Caco-2 (cell line): ENCODE measurements at regions not wholly inside any gene's neighbourhood (a gene's known extent, or its start where the extent isn't known, plus 50 kb on each side); places are given as distances from the start of the nearest gene placed in this dataset.

Experiments
- BruUV-seq: library from RNA; stranded (reverse); fragments of 400-500 nt; replicated peaks from 2 replicates; lab custom pipeline; 2021; lab: Mats Ljungman, UMichigan
- CTCF ChIA-PET: fragments of 300-600 bp; sonication (Branson Sonifier 250); formaldehyde crosslinking; loops from one replicate; lab custom pipeline; 2022; ENCODE audit warnings: antibody characterized with exemption; lab: Charles Lee
- POLR2A ChIA-PET: fragments of 300-600 bp; sonication (Branson Sonifier 250); formaldehyde crosslinking; loops from one replicate; lab custom pipeline; 2022; ENCODE audit warnings: antibody characterized with exemption; lab: Charles Lee
- DNase-seq, 2 experiments: peaks; one replicate each; pipeline versions ENCODE4 v3.0.0 to v3.0.0-alpha.2; 2020 to 2022
- H3K27me3 ChIP-seq: replicated peaks from 2 replicates; pipeline ENCODE4 v1.6.0; 2011; ENCODE audit warnings: low read length; ENCODE audit not compliant: control insufficient read depth, insufficient read depth
- H3K36me3 ChIP-seq: 2 replicates; pipeline ENCODE4 v1.5.1; 2011; ENCODE audit warnings: low read length; ENCODE audit not compliant: control insufficient read depth, insufficient read depth
- H3K4me1 ChIP-seq: fragments of 250-450 bp; sonication (Bioruptor Pico); 2 replicates; pipeline ENCODE4 v1.5.1; 2020; ENCODE audit warnings: mild to moderate bottlenecking
- H3K4me3 ChIP-seq: 2 replicates; pipeline ENCODE4 v1.5.1; 2011; ENCODE audit warnings: low read depth, mild to moderate bottlenecking, control low read depth, low read length
- H3K9me3 ChIP-seq: fragments of 250-450 bp; sonication (Bioruptor Pico); 2 replicates; pipeline ENCODE4 v1.5.1; 2020; ENCODE audit warnings: mild to moderate bottlenecking, moderate library complexity
- H3K27ac Mint-ChIP-seq: one replicate; pipeline ENCODE4 v1.8.0; 2022; ENCODE audit warnings: mixed read lengths; ENCODE audit not compliant: unreplicated experiment
- H3K27me3 Mint-ChIP-seq: one replicate; pipeline ENCODE4 v1.8.0; 2022; ENCODE audit warnings: mixed read lengths; ENCODE audit not compliant: insufficient read depth, unreplicated experiment
- H3K36me3 Mint-ChIP-seq: one replicate; pipeline ENCODE4 v1.8.0; 2022; ENCODE audit warnings: mild to moderate bottlenecking, mixed read lengths; ENCODE audit not compliant: insufficient read depth, unreplicated experiment
- H3K4me1 Mint-ChIP-seq: one replicate; pipeline ENCODE4 v1.8.0; 2022; ENCODE audit warnings: low read depth, mixed read lengths; ENCODE audit not compliant: unreplicated experiment
- H3K4me3 Mint-ChIP-seq: one replicate; pipeline ENCODE4 v1.8.0; 2022; ENCODE audit warnings: mild to moderate bottlenecking, moderate library complexity, mixed read lengths; ENCODE audit not compliant: unreplicated experiment
- H3K9me3 Mint-ChIP-seq: one replicate; pipeline ENCODE4 v1.8.0; 2022; ENCODE audit warnings: mixed read lengths; ENCODE audit not compliant: unreplicated experiment
- CTCF ChIP-seq, 2 experiments: fragments of 200-600 bp in 1 of 2; IDR thresholded peaks; 1 replicate in 1 of 2; 2 replicates in 1 of 2; pipeline versions ENCODE4 v1.5.1 to v1.8.0; 2011 to 2022; ENCODE audit warnings: antibody characterized with exemption in 1 of 2, control low read depth in 1 of 2, inconsistent platforms in 1 of 2, low read depth in 1 of 2, low read length in 1 of 2, mild to moderate bottlenecking in 1 of 2, moderate library complexity in 1 of 2; ENCODE audit not compliant: insufficient read depth in 1 of 2, severe bottlenecking in 1 of 2, unreplicated experiment in 1 of 2
- intact Hi-C: fragments of 100-400 bp; cut with micrococcal nuclease; formaldehyde crosslinking; loops from one replicate; pipeline ENCODE4 v1.10.0; 2022; ENCODE audit not compliant: unreplicated experiment

DNA sequence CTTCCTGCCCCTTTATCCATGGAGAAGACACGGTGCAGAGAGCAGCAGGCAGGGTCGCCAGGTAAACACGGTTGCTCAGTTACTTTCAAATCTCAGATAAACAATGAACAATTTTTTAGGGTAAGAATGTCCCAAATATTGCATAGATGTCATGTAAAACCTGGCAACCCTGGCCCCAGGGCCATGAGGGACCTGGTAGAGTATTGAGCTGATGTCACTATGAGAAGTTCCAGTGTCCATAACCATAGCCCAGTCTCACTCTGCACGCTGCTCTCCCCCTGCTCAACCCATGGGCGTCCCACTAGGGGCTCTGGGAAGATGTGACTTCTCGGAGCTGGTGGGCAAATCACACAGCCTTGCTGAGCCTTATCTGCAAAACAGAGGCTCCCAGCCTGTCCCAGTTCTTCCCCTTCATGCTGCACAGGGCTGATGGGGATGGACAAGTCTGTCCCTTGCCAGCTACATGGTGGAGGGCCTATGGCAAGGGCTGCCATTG lies 71.3 kb upstream of the TOP1 start:
- Mint-ChIP-seq H3K4me1 (peaks cover 10% of the 10 kb centered on the region), H3K36me3 (no peaks in the 10 kb centered on the region), H3K27me3 (peaks cover 3% of the 10 kb centered on the region), H3K4me3 (no peak overlapping the region), H3K9me3 (peaks cover 11% of the 10 kb centered on the region), H3K27ac (no peak overlapping the region)
- Histone ChIP-seq H3K4me3 (no peak overlapping the region), H3K27me3 (no peaks in the 10 kb centered on the region), H3K9me3 (peaks cover 8% of the 10 kb centered on the region; the same call in 1 of the 2 replicates), H3K4me1 (peaks cover 6% of the 10 kb centered on the region; the same call in 1 of the 2 replicates), H3K36me3 (no peaks in the 10 kb centered on the region)
- CTCF ChIA-PET: interaction anchor here (0.8 to 1.6 kb wide), 2 partner anchors 9 to 11 kb away, joined by 4 read pairs; no protein-coding TSS in a partner anchor
- BruUV-seq: no TSS peak
- no peak for DNase-seq
- no peak for TF ChIP-seq CTCF (IDR thresholded peaks at IDR 0.05; ENCODE audit: insufficient read depth in 1 of 2, low read depth in 1 of 2, low read length in 1 of 2, severe bottlenecking in 1 of 2, unreplicated experiment in 1 of 2)
- POLR2A ChIA-PET: no interaction called here
- intact Hi-C loops: no loop called here

DNA sequence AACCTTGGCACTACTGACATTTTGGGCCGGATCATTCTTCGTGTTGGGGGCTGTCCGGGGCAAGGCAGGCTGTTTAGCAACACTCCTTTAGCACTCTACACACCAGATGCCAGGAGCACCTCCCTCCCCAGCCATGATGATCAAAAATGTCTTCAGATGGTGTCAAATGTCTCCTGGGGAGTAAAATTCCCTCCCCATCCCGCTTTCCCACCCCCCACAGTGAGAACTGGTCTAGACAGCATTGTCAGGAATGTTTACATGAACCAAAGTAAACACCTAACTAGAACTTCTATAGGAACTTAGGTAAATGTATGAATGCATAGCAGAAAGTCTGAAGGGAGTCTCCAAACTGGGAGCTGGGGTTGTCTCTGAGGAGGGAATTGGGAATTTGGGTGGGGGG lies 70.0 kb upstream of the TOP1 start:
- ChIA-PET CTCF (interaction anchor here (0.7 kb wide), 1 partner anchor 79 kb away, joined by 8 read pairs; no protein-coding TSS in a partner anchor), POLR2A (no interaction called here)
- Histone ChIP-seq H3K4me1 (peaks cover 11% of the 10 kb centered on the region), H3K36me3 (no peaks in the 10 kb centered on the region), H3K27me3 (no peaks in the 10 kb centered on the region), H3K4me3 (no peak overlapping the region), H3K9me3 (peaks cover 8% of the 10 kb centered on the region; the same call in 1 of the 2 replicates)
- no peak overlapping the region for H3K4me3 Mint-ChIP-seq
- H3K27me3 Mint-ChIP-seq: peaks cover 3% of the 10 kb centered on the region
- peaks cover 10% of the 10 kb centered on the region for H3K9me3 Mint-ChIP-seq
- BruUV-seq: no TSS peak
- DNase-seq: no peak
- no peak overlapping the region for H3K27ac Mint-ChIP-seq
- intact Hi-C loops: no loop called here
- H3K36me3 Mint-ChIP-seq: no peaks in the 10 kb centered on the region
- H3K4me1 Mint-ChIP-seq: peaks cover 10% of the 10 kb centered on the region
- TF ChIP-seq CTCF (IDR thresholded peaks at IDR 0.05; ENCODE audit: insufficient read depth in 1 of 2, low read depth in 1 of 2, low read length in 1 of 2, severe bottlenecking in 1 of 2, unreplicated experiment in 1 of 2): no peak

- H3K36me3 ChIP-seq: no peaks in the 10 kb centered on the region
- no peaks in the 10 kb centered on the region for H3K36me3 Mint-ChIP-seq
- peaks cover 11% of the 10 kb centered on the region for H3K4me1 ChIP-seq
- no peak for TF ChIP-seq CTCF (IDR thresholded peaks at IDR 0.05; ENCODE audit: insufficient read depth in 1 of 2, low read depth in 1 of 2, low read length in 1 of 2, severe bottlenecking in 1 of 2, unreplicated experiment in 1 of 2)
- H3K9me3 ChIP-seq: no peaks in the 10 kb centered on the region
- CTCF ChIA-PET: interaction anchor here (0.7 kb wide), 1 partner anchor 80 kb away, joined by 8 read pairs; no protein-coding TSS in a partner anchor
- peaks cover 10% of the 10 kb centered on the region for H3K4me1 Mint-ChIP-seq
- H3K27me3 Mint-ChIP-seq: peaks cover 3% of the 10 kb centered on the region
- POLR2A ChIA-PET: no interaction called here
- no TSS peak for BruUV-seq
- no peak overlapping the region for H3K4me3 Mint-ChIP-seq
- intact Hi-C loops: loop anchor here (5.0 kb wide), 1 partner anchor 692 kb away; no protein-coding TSS in a partner anchor
- no peaks in the 10 kb centered on the region for H3K27me3 ChIP-seq
- no peak overlapping the region for H3K4me3 ChIP-seq
- H3K9me3 Mint-ChIP-seq: peaks cover under 1% of the 10 kb centered on the region
- no peak for DNase-seq
- no peak overlapping the region for H3K27ac Mint-ChIP-seq
Measured at GRCh38 chr20:40959325-40960092, 69.1 kb upstream of the TOP1 start.
